Glutamatergic neuron (in vitro differentiated cells): ENCODE measurements at regions not wholly inside any gene's neighbourhood (a gene's known extent, or its start where the extent isn't known, plus 50 kb on each side); places are given as distances from the start of the nearest gene placed in this dataset.

Source experiments
- DNase-seq: peaks from one replicate; pipeline ENCODE4 v3.0.0; 2022
- H3K27ac Mint-ChIP-seq: one replicate; pipeline ENCODE4 v1.8.0; 2020; ENCODE audit warnings: mild to moderate bottlenecking, mixed read lengths, inconsistent platforms; ENCODE audit not compliant: unreplicated experiment
- H3K27me3 Mint-ChIP-seq: one replicate; pipeline ENCODE4 v1.8.0; 2020; ENCODE audit warnings: mild to moderate bottlenecking, moderate library complexity, mixed read lengths, inconsistent platforms; ENCODE audit not compliant: unreplicated experiment
- H3K36me3 Mint-ChIP-seq: one replicate; pipeline ENCODE4 v1.8.0; 2020; ENCODE audit warnings: mild to moderate bottlenecking, mixed read lengths, inconsistent platforms; ENCODE audit not compliant: unreplicated experiment
- H3K4me1 Mint-ChIP-seq: one replicate; pipeline ENCODE4 v1.8.0; 2020; ENCODE audit warnings: mild to moderate bottlenecking, low read depth, mixed read lengths, inconsistent platforms; ENCODE audit not compliant: unreplicated experiment
- H3K4me3 Mint-ChIP-seq: one replicate; pipeline ENCODE4 v1.8.0; 2020; ENCODE audit warnings: mild to moderate bottlenecking, mixed read lengths, inconsistent platforms; ENCODE audit not compliant: unreplicated experiment
- H3K9me3 Mint-ChIP-seq: one replicate; pipeline ENCODE4 v1.8.0; 2020; ENCODE audit warnings: mild to moderate bottlenecking, moderate library complexity, mixed read lengths, inconsistent platforms; ENCODE audit not compliant: unreplicated experiment
- TF ChIP-seq, protein P1 (sequence below): fragments of 200-600 bp; sonication (generic); IDR thresholded peaks from one replicate; pipeline ENCODE4 v1.5.0; 2021; ENCODE audit not compliant: partially characterized antibody, unreplicated experiment

DNA sequence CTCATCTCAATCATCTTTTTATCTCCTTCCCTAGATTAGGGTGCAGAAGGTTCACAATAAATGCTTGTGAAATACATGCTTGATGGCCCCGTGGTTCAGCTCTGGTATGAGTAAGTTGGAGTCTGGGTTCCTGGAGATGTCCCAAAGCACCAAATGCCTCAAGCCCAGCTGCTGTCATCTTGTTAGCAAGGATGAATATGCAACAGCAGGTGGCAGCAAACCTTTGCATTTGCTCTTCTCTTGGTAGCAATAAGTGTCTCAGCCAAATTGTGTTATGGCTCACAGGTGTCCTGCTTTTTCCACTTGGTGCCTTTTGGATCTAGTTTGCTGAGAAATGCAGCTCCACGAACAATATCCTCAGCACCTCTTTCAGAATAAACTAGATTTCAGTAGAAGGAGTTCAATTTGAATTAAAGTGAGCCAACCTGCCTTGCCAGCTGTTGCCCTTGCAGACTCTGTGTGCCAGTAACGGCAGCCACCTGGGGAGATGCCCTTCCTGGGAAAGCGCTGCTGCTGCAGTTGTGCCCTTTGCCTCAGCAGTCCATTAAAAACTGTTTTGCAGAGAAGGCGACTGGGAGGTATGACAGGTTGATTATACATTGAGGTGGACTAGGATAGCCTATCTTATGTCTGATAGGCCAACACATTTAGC is 417.3 kb downstream of the SNAPC1 start:
- no peak overlapping the region for H3K27ac Mint-ChIP-seq
- H3K36me3 Mint-ChIP-seq, result no peaks in the 10 kb centered on the region
- DNase-seq, result peak; percentile 54
- TF ChIP-seq, protein P1, sequence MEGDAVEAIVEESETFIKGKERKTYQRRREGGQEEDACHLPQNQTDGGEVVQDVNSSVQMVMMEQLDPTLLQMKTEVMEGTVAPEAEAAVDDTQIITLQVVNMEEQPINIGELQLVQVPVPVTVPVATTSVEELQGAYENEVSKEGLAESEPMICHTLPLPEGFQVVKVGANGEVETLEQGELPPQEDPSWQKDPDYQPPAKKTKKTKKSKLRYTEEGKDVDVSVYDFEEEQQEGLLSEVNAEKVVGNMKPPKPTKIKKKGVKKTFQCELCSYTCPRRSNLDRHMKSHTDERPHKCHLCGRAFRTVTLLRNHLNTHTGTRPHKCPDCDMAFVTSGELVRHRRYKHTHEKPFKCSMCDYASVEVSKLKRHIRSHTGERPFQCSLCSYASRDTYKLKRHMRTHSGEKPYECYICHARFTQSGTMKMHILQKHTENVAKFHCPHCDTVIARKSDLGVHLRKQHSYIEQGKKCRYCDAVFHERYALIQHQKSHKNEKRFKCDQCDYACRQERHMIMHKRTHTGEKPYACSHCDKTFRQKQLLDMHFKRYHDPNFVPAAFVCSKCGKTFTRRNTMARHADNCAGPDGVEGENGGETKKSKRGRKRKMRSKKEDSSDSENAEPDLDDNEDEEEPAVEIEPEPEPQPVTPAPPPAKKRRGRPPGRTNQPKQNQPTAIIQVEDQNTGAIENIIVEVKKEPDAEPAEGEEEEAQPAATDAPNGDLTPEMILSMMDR, result peak; percentile 63
- no peaks in the 10 kb centered on the region for H3K27me3 Mint-ChIP-seq
- no peaks in the 10 kb centered on the region for H3K4me1 Mint-ChIP-seq
- no peaks in the 10 kb centered on the region for H3K9me3 Mint-ChIP-seq
- no peak overlapping the region for H3K4me3 Mint-ChIP-seq

DNA sequence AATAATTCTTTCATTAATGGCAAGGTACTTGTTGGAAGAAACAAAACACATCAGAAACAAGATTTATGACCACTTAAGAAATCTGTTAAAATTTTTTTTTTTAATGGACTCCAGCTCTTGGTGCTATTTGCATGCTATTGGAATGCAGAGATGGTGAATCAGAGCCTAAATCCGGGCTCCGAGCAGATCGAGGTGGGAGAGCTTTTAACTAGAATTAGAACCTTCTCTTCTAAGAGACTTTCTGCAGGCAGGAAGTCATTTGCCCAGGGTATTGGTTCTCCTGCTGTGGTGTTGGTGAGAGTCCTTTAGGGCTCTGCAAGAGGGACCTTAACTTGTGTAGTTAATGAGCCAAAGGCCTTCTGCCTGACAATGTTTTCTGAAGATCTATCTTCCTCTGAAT is 419.4 kb downstream of the SNAPC1 start:
- Mint-ChIP-seq H3K9me3 (no peaks in the 10 kb centered on the region), H3K27ac (no peak overlapping the region), H3K36me3 (no peaks in the 10 kb centered on the region), H3K4me3 (no peak overlapping the region), H3K4me1 (no peaks in the 10 kb centered on the region), H3K27me3 (no peaks in the 10 kb centered on the region)
- no peak for DNase-seq
- TF ChIP-seq, protein P1, result no peak

DNA sequence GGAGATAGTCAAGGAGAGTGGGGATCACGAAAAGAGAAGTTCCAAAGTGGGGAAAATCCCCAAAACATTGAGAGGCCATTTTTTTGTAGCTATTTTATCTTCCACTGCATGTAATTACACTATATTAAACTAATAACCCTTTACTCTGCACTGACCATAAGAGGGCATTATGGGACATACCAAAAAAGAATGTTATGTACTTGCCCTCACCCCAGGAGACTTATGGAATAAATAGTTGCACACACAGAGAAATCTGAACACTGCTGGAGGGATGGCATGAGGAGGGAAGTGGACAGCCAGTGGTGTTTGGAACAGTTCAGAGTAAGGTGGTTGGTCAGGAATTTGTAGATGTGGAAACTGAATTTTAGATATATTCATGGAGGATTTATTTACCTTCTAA is 422.9 kb downstream of the SNAPC1 start:
- Mint-ChIP-seq H3K9me3 (no peaks in the 10 kb centered on the region), H3K4me3 (no peak overlapping the region), H3K27me3 (no peaks in the 10 kb centered on the region), H3K36me3 (no peaks in the 10 kb centered on the region), H3K27ac (no peak overlapping the region), H3K4me1 (no peaks in the 10 kb centered on the region)
- DNase-seq, result no peak
- TF ChIP-seq, protein P1, result no peak

DNA sequence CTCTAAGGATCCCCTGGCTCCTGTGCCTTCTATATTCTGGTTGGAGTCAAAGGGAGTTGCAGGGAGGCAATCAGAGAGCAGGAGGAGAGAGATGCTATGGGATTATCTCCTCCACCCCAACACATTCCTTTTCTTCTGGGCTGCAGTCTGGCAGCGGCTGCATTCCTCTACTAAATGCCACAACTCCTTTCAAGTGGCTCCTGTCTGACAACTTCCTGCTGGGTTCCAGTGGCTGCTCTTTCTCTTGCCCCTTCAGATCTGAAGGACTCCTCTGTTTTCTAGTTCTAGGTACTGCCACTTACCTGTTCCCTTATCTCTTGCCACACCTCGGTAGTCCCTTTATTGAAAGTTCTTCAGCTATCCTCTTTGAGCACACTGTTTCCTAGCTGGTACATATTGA is 425.0 kb downstream of the SNAPC1 start:
- Mint-ChIP-seq H3K4me1 (no peaks in the 10 kb centered on the region), H3K36me3 (no peaks in the 10 kb centered on the region), H3K9me3 (no peaks in the 10 kb centered on the region), H3K4me3 (no peak overlapping the region), H3K27me3 (no peaks in the 10 kb centered on the region), H3K27ac (no peak overlapping the region)
- no peak for DNase-seq
- TF ChIP-seq, protein P1, result no peak

DNA sequence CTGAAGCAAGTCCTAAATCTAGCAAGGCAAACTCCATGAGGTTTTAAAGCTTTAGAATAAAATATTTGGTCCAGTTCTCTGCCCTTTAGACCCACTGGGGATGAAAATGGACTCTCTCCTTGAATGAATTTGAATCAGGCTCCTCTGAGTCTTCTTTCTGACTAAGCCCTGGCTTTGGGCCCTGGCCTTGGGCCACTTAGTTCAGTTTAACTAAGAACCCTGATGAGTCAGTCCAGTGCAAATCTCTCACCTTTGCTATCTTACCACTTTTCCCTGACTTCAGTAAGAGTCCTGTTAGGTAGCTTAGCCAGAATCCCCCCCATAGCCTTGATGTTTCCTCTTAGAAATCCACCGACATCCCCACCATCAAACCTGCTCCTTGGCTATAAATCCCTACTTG is 427.5 kb downstream of the SNAPC1 start:
- no peaks in the 10 kb centered on the region for H3K36me3 Mint-ChIP-seq
- DNase-seq, result no peak
- H3K9me3 Mint-ChIP-seq, result no peaks in the 10 kb centered on the region
- no peaks in the 10 kb centered on the region for H3K27me3 Mint-ChIP-seq
- TF ChIP-seq, protein P1, result no peak
- no peaks in the 10 kb centered on the region for H3K4me1 Mint-ChIP-seq
- H3K4me3 Mint-ChIP-seq, result no peak overlapping the region
- H3K27ac Mint-ChIP-seq, result no peak overlapping the region
